GM19438 (cell line): ENCODE measurements at regions not wholly inside any gene's neighbourhood (a gene's known extent, or its start where the extent isn't known, plus 50 kb on each side); places are given as distances from the start of the nearest gene placed in this dataset.

ENCODE experiments used
- ATAC-seq: cut with Tn5 transposase; IDR thresholded peaks from one replicate; pipeline ENCODE4 v1.9.1; 2021; ENCODE audit warnings: low read depth; ENCODE audit not compliant: unreplicated experiment

GRCh38 chr21:35338881-35339632 lies 290.0 kb upstream of the RUNX1 start:
- no peak for ATAC-seq

- ATAC-seq: no peak
Observed at GRCh38 chr21:35338281-35338680, 289.2 kb upstream of the RUNX1 start.

- no peak for ATAC-seq
Observed at GRCh38 chr21:35337573-35337972, 288.5 kb upstream of the RUNX1 start.

- ATAC-seq: no peak
Observed at GRCh38 chr21:35336534-35336933, 287.4 kb upstream of the RUNX1 start.

GRCh38 chr21:35335951-35336446 lies 286.9 kb upstream of the RUNX1 start:
- no peak for ATAC-seq

- no peak for ATAC-seq
Observed at GRCh38 chr21:35333831-35334618, 284.9 kb upstream of the RUNX1 start.

- ATAC-seq: no peak
Observed at GRCh38 chr21:35332841-35333426, 283.8 kb upstream of the RUNX1 start.

- no peak for ATAC-seq
Observed at GRCh38 chr21:35329940-35330660, 281.0 kb upstream of the RUNX1 start.

GRCh38 chr21:35328856-35329455 lies 279.9 kb upstream of the RUNX1 start:
- no peak for ATAC-seq

- ATAC-seq: no peak
Observed at GRCh38 chr21:35326677-35327076, 277.6 kb upstream of the RUNX1 start.

- ATAC-seq: no peak
Observed at GRCh38 chr21:35325953-35326352, 276.9 kb upstream of the RUNX1 start.

GRCh38 chr21:35324372-35325220 lies 275.5 kb upstream of the RUNX1 start:
- ATAC-seq: no peak

- ATAC-seq: no peak
Observed at GRCh38 chr21:35323947-35324346, 274.8 kb upstream of the RUNX1 start.

- no peak for ATAC-seq
Observed at GRCh38 chr21:35321322-35322200, 272.5 kb upstream of the RUNX1 start.

- no peak for ATAC-seq
Observed at GRCh38 chr21:35319684-35320283, 270.7 kb upstream of the RUNX1 start.

GRCh38 chr21:35316933-35317332 lies 267.8 kb upstream of the RUNX1 start:
- ATAC-seq: no peak

GRCh38 chr21:35316456-35316855 lies 267.4 kb upstream of the RUNX1 start:
- ATAC-seq: no peak
